D721Med (cell line): ENCODE measurements at regions not wholly inside any gene's neighbourhood (a gene's known extent, or its start where the extent isn't known, plus 50 kb on each side); places are given as distances from the start of the nearest gene placed in this dataset.

ENCODE experiments used
- DNase-seq: peaks from one replicate; pipeline ENCODE4 v3.0.0; 2011; ENCODE audit warnings: low spot score; ENCODE audit not compliant: insufficient read length
- FAIRE-seq: peaks from 2 replicates; lab custom pipeline; 2011; peaks lifted over from hg19 to GRCh38; lab: Jason Lieb, UNC
- CTCF ChIP-seq: IDR thresholded peaks from 2 replicates; pipeline ENCODE4 v1.5.1; 2012; ENCODE audit warnings: mild to moderate bottlenecking, control low read depth; ENCODE audit not compliant: insufficient read depth; ENCODE audit errors: missing control alignments

DNA sequence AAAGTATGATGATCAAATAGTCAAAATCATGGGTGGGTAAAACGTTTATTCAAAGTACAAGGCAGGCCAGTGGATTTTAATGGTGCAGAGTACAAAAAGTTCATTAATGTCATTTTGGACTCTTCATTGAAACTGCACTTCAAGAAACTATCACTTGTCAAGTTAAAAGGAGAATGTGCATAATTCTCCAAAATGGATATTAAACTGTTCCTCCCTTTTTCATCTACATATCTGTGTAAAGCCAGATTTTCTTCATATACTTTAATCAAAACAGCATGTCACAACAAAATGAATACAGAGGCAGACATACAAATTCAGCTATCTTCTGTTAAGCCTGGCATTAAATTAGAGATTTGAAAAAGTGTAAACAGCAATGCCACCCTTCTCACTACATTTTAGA lies 401.6 kb downstream of the NR2F1-AS1 start:
- DNase-seq (no peak), FAIRE-seq (no peak)
- TF ChIP-seq CTCF, result no peak

GRCh38 chr5:93174930-93175329 lies 406.1 kb downstream of the NR2F1-AS1 start:
- FAIRE-seq, result no peak
- DNase-seq, result no peak
- no peak for TF ChIP-seq CTCF

GRCh38 chr5:93165559-93165958 lies 415.5 kb downstream of the NR2F1-AS1 start:
- DNase-seq, result no peak
- FAIRE-seq, result no peak
- no peak for TF ChIP-seq CTCF

DNA sequence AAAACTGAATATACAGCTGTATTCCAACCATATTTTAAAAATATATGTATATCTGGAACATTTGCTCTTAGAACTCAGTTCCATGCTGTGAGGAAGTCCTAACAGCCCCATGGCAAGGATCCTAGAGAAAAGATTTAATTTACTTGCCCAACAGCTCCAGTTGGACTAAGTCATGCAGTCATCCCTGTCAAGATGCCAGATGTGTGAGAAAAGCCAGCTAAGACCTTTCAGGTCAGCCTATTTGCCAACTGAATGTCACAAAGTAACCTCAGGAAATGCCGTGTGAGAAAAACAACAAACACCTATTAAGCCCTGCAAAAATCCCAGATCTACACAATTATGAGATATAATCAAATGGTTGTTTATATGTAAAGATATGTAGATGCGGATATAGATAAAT lies 416.3 kb downstream of the NR2F1-AS1 start:
- FAIRE-seq, result no peak
- no peak for DNase-seq
- no peak for TF ChIP-seq CTCF

- FAIRE-seq (no peak), DNase-seq (no peak)
- TF ChIP-seq CTCF, result no peak
These were observed 417.9 kb downstream of the NR2F1-AS1 start for GRCh38 chr5:93163010-93163663.

DNA sequence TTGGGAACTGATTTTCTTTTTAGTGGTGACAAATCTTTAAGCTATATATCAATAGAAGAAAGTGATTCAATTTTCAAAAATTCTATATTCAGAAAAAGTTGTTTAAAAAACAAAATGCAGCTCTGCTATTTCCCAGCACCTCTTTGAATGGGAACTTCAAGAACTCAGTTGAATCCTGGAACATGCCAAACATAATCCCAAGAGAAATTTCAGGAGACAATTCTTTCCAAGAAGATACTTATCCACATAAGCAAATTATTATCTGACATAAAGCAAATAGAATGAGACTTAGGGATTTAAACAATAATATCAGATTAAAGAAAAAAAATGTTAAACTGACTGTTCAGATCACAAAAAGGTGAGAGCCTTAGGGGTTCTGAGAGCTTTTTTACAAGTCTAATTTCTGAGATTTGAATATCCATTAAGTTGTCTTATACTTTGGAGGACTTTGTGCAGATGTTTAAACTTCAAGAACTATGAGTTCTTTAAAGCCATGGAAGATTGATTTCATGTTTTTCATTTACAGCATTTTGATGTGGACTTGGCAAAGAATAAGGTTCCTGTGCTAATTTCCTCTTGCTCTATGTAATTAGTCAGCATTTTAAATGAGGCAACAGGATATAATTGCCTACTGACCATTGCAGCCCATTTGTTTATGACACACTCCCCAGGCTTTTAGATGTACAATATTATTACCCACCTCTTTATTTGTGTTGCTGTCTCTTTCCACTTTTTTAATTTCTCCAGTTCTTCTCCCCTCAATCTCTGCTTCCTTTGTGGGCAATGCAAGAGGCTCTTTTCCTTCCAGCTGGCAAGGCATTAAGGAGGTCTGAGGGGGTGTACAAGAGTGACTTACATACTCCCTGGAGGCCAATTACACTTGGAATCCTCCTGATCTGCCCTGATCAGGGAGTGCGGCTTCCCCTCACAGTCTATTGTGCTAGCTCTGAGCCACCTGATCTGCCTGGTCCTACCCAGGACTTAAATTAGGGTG lies 419.1 kb downstream of the NR2F1-AS1 start:
- TF ChIP-seq CTCF, result no peak
- no peak for FAIRE-seq
- DNase-seq, result no peak
